MM.1S (cell line): ENCODE measurements at regions not wholly inside any gene's neighbourhood (a gene's known extent, or its start where the extent isn't known, plus 50 kb on each side); places are given as distances from the start of the nearest gene placed in this dataset.
"Not testable (repeated sequence)": the region's sequence is repeated elsewhere in the genome, so short reads cannot be mapped to it uniquely, and the experiment has no call there.

Source experiments
- DNase-seq: peaks from one replicate; pipeline ENCODE4 v3.0.0-alpha.2; 2015
- H2AFZ ChIP-seq: fragments of 300-600 bp; sonication (generic); 2 replicates; pipeline ENCODE4 v1.6.0; 2016; ENCODE audit warnings: antibody characterized with exemption, low read length
- H3F3A ChIP-seq: fragments of 300-600 bp; sonication (generic); 2 replicates; pipeline ENCODE4 v1.6.1; 2016; ENCODE audit warnings: mild to moderate bottlenecking, antibody characterized with exemption, low read length, moderate library complexity, mixed read lengths; ENCODE audit not compliant: insufficient read depth
- H3K27ac ChIP-seq: fragments of 300-600 bp; sonication (generic); 2 replicates; pipeline ENCODE4 v1.5.1; 2016; ENCODE audit warnings: mild to moderate bottlenecking, low read length
- H3K27me3 ChIP-seq: fragments of 300-600 bp; sonication (generic); replicated peaks from 2 replicates; pipeline ENCODE4 v1.6.0; 2016; ENCODE audit warnings: low read length; ENCODE audit not compliant: insufficient read depth
- H3K36me3 ChIP-seq: fragments of 300-600 bp; sonication (generic); replicated peaks from 2 replicates; pipeline ENCODE4 v1.6.1; 2016; ENCODE audit warnings: mild to moderate bottlenecking, low read length, mixed read lengths; ENCODE audit not compliant: insufficient read depth
- H3K4me1 ChIP-seq: fragments of 300-600 bp; sonication (generic); 2 replicates; pipeline ENCODE4 v1.6.1; 2016; ENCODE audit warnings: low read length, mixed read lengths
- H3K4me2 ChIP-seq: fragments of 300-600 bp; sonication (generic); 2 replicates; pipeline ENCODE4 v1.6.0; 2016; ENCODE audit warnings: low read depth, low read length
- H3K4me3 ChIP-seq: fragments of 300-600 bp; sonication (generic); 2 replicates; pipeline ENCODE4 v1.5.1; 2016; ENCODE audit warnings: low read length, mixed read lengths
- H3K79me2 ChIP-seq: fragments of 300-600 bp; sonication (generic); 2 replicates; pipeline ENCODE4 v1.6.1; 2016; ENCODE audit warnings: mixed run types, low read length, mixed read lengths
- H3K9ac ChIP-seq: fragments of 300-600 bp; sonication (generic); 2 replicates; pipeline ENCODE4 v1.6.1; 2016; ENCODE audit warnings: low read length, mixed read lengths
- H3K9me2 ChIP-seq: fragments of 300-600 bp; sonication (generic); replicated peaks from 2 replicates; pipeline ENCODE4 v1.6.1; 2016; ENCODE audit warnings: mild to moderate bottlenecking, low read length, mixed read lengths; ENCODE audit not compliant: insufficient read depth
- H3K9me3 ChIP-seq: fragments of 300-600 bp; sonication (generic); replicated peaks from 2 replicates; pipeline ENCODE4 v1.6.1; 2016; ENCODE audit warnings: mild to moderate bottlenecking, low read length, mixed read lengths; ENCODE audit not compliant: insufficient read depth
- H4K20me1 ChIP-seq: fragments of 300-600 bp; sonication (generic); 2 replicates; pipeline ENCODE4 v1.6.1; 2016; ENCODE audit warnings: mild to moderate bottlenecking, low read length, moderate library complexity, mixed read lengths; ENCODE audit not compliant: insufficient read depth
- EZH2 ChIP-seq: fragments of 300-600 bp; sonication (generic); optimal IDR thresholded peaks from 2 replicates; pipeline ENCODE3; 2017; ENCODE audit warnings: low read depth, mild to moderate bottlenecking, antibody characterized with exemption, low read length, mixed read lengths
- EZH2phosphoT487 ChIP-seq: fragments of 300-600 bp; sonication (generic); IDR thresholded peaks from 2 replicates; pipeline ENCODE4 v1.6.1; 2018; ENCODE audit warnings: antibody characterized with exemption, low read length
- TF ChIP-seq, protein P1 (sequence below): fragments of 300-600 bp; sonication (generic); IDR thresholded peaks from 2 replicates; pipeline ENCODE4 v1.5.1; 2016; ENCODE audit warnings: antibody characterized with exemption, low read length, mixed read lengths

DNA sequence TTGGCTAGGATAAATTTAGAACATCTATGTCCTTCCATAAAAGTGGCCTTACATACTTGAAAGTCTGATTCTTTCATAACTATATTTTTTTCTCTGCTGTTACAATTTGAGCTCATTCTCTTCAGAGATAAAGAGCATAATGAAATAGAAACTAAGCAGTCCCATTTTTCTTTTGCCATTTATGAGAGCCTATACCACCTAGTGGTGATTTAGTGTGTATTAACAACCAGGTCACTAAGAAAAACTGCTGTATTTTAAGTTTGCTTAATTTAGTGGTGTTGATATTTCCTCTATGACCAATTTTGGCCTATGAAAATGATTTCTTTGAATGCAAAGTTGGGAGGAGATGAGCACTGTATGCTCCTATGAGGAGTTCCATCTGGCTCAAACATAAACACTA, 88.7 kb upstream of the ZWINT start:
- no peak overlapping the region for H3K9ac ChIP-seq
- H3K4me2 ChIP-seq: no peak overlapping the region
- no peaks in the 10 kb centered on the region for H3K27me3 ChIP-seq
- no peaks in the 10 kb centered on the region for H3F3A ChIP-seq
- no peaks in the 10 kb centered on the region for H3K9me2 ChIP-seq
- no peaks in the 10 kb centered on the region for H3K4me1 ChIP-seq
- no peak overlapping the region for H3K27ac ChIP-seq
- no peaks in the 10 kb centered on the region for H3K36me3 ChIP-seq
- peak; percentile 65 for DNase-seq
- TF ChIP-seq EZH2phosphoT487 (no peak), EZH2 (no peak)
- TF ChIP-seq, protein P1, sequence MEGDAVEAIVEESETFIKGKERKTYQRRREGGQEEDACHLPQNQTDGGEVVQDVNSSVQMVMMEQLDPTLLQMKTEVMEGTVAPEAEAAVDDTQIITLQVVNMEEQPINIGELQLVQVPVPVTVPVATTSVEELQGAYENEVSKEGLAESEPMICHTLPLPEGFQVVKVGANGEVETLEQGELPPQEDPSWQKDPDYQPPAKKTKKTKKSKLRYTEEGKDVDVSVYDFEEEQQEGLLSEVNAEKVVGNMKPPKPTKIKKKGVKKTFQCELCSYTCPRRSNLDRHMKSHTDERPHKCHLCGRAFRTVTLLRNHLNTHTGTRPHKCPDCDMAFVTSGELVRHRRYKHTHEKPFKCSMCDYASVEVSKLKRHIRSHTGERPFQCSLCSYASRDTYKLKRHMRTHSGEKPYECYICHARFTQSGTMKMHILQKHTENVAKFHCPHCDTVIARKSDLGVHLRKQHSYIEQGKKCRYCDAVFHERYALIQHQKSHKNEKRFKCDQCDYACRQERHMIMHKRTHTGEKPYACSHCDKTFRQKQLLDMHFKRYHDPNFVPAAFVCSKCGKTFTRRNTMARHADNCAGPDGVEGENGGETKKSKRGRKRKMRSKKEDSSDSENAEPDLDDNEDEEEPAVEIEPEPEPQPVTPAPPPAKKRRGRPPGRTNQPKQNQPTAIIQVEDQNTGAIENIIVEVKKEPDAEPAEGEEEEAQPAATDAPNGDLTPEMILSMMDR: peak; percentile 44
- H3K79me2 ChIP-seq: no peaks in the 10 kb centered on the region
- H2AFZ ChIP-seq: no peak overlapping the region
- no peaks in the 10 kb centered on the region; the same call in 1 of the 2 replicates for H4K20me1 ChIP-seq
- no peak overlapping the region for H3K4me3 ChIP-seq
- no peaks in the 10 kb centered on the region for H3K9me3 ChIP-seq

DNA sequence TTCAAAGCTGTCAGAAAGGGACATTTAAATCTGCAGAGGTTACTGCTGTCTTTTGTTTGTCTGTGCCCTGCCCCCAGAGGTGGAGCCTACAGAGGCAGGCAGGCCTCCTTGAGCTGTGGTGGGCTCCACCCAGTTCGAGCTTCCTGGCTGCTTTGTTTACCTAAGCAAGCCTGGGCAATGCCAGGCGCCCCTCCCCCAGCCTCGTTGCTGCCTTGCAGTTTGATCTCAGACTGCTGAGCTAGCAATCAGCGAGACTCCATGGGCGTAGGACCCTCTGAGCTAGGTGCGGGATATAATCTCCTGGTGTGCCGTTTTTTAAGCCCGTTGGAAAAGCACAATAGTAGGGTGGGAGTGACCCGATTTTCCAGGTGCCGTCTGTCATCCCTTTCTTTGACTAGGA, 86.6 kb upstream of the ZWINT start:
- H3K27ac ChIP-seq, H3K9me3 ChIP-seq, H3K27me3 ChIP-seq, H3K4me3 ChIP-seq, H3K4me2 ChIP-seq, H3K36me3 ChIP-seq, H2AFZ ChIP-seq, DNase-seq, H3K9ac ChIP-seq, H3F3A ChIP-seq, H3K4me1 ChIP-seq, H3K9me2 ChIP-seq, H4K20me1 ChIP-seq, H3K79me2 ChIP-seq: not testable (repeated sequence)

DNA sequence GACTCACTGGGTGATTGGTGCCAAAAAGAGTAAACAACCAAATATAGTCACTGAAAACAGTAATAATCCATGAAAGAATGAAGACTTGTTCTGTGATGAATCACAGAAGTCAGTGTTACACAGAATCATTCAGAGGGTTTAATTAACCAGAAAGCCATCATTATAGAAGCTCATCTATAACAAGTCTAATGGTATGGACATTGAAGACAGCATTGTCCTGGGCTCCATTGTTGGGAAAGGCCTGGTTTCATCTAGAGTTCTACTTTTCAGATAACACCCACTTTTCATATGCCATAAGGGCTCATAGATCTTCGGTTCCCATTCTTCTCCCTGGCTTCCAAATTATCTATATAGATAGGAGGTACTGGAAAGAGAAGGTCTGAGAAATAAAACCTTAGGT, 80.3 kb upstream of the ZWINT start:
- not testable (repeated sequence) for H2AFZ ChIP-seq, H3K4me2 ChIP-seq, H3K9ac ChIP-seq, H4K20me1 ChIP-seq, H3F3A ChIP-seq, H3K4me3 ChIP-seq, H3K27ac ChIP-seq, H3K36me3 ChIP-seq, H3K9me3 ChIP-seq, H3K79me2 ChIP-seq, H3K4me1 ChIP-seq, DNase-seq, H3K9me2 ChIP-seq, H3K27me3 ChIP-seq
